ENCODE measurements at regions not wholly inside any gene's neighbourhood (a gene's known extent, or its start where the extent isn't known, plus 50 kb on each side); places are given as distances from the start of the nearest gene placed in this dataset.
"Not testable (repeated sequence)": the region's sequence is repeated elsewhere in the genome, so short reads cannot be mapped to it uniquely, and the experiment has no call there.

GRCh38 chr2:175414882-175415487, 233.5 kb upstream of the ATP5MC3 start:
- peak; percentile 73 for DNase-seq (ENCODE audit: low read depth)

GRCh38 chr2:175414191-175414881, 232.8 kb upstream of the ATP5MC3 start:
- no peak for DNase-seq (ENCODE audit: low read depth)

GRCh38 chr2:175410941-175411340, 229.4 kb upstream of the ATP5MC3 start:
- not testable (repeated sequence) for DNase-seq (ENCODE audit: low read depth)

- no peak for DNase-seq (ENCODE audit: low read depth)
Measured at GRCh38 chr2:175404839-175405238, 223.3 kb upstream of the ATP5MC3 start.

- DNase-seq (ENCODE audit: low read depth), result no peak
Measured at GRCh38 chr2:175403599-175404221, 222.2 kb upstream of the ATP5MC3 start.

GRCh38 chr2:175402571-175402970, 221.1 kb upstream of the ATP5MC3 start:
- DNase-seq (ENCODE audit: low read depth), result no peak

GRCh38 chr2:175401956-175402469, 220.5 kb upstream of the ATP5MC3 start:
- DNase-seq (ENCODE audit: low read depth), result no peak

GRCh38 chr2:175400975-175401374, 219.5 kb upstream of the ATP5MC3 start:
- DNase-seq (ENCODE audit: low read depth), result no peak

GRCh38 chr2:175399326-175399725, 217.8 kb upstream of the ATP5MC3 start:
- no peak for DNase-seq (ENCODE audit: low read depth)

- no peak for DNase-seq (ENCODE audit: low read depth)
Measured at GRCh38 chr2:175398848-175399247, 217.3 kb upstream of the ATP5MC3 start.

- no peak for DNase-seq (ENCODE audit: low read depth)
Measured at GRCh38 chr2:175396696-175397095, 215.2 kb upstream of the ATP5MC3 start.

GRCh38 chr2:175393851-175394250, 212.3 kb upstream of the ATP5MC3 start:
- no peak for DNase-seq (ENCODE audit: low read depth)

GRCh38 chr2:175383286-175383685, 201.8 kb upstream of the ATP5MC3 start:
- DNase-seq (ENCODE audit: low read depth), result no peak

- DNase-seq (ENCODE audit: low read depth), result no peak
Measured at GRCh38 chr2:175373729-175374128, 192.2 kb upstream of the ATP5MC3 start.

GRCh38 chr2:175372704-175373701, 191.5 kb upstream of the ATP5MC3 start:
- DNase-seq (ENCODE audit: low read depth), result peak; percentile 80

GRCh38 chr2:175371378-175371777, 189.9 kb upstream of the ATP5MC3 start:
- no peak for DNase-seq (ENCODE audit: low read depth)

- peak; percentile 62 for DNase-seq (ENCODE audit: low read depth)
Measured at GRCh38 chr2:175366815-175367214, 185.3 kb upstream of the ATP5MC3 start.

GRCh38 chr2:175363699-175364098, 182.2 kb upstream of the ATP5MC3 start:
- DNase-seq (ENCODE audit: low read depth), result no peak

- DNase-seq (ENCODE audit: low read depth), result no peak
Measured at GRCh38 chr2:175362331-175362730, 180.8 kb upstream of the ATP5MC3 start.

- no peak for DNase-seq (ENCODE audit: low read depth)
Measured at GRCh38 chr2:175359710-175360109, 178.2 kb upstream of the ATP5MC3 start.

GRCh38 chr2:175356901-175357300, 175.4 kb upstream of the ATP5MC3 start:
- no peak for DNase-seq (ENCODE audit: low read depth)

GRCh38 chr2:175355246-175355645, 173.7 kb upstream of the ATP5MC3 start:
- no peak for DNase-seq (ENCODE audit: low read depth)
